ENCODE measurements at regions not wholly inside any gene's neighbourhood (a gene's known extent, or its start where the extent isn't known, plus 50 kb on each side); places are given as distances from the start of the nearest gene placed in this dataset.

DNA sequence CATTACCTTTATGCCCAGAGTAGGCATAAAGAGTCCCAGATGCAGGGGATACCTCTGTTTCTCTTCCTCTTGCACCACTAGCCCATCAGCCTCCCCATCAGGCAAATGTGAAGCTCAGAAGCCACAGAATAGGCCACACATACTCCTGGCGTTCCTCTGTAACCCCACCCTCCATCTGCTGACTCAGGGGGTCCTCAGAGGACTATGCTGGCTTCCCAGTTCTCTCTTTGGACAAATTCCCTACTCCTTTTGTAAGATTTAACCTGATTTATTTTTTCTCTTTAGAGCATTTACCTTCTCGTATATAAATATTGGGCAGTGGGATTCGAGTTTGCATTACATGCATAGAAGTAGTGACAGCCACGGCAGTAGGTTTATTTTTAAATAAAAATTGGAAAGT, 262.3 kb upstream of the CADM1 start:
- H3K27me3 ChIP-seq = no peaks in the 10 kb centered on the region
- H3K4me3 ChIP-seq = no peak overlapping the region
- H3K4me1 ChIP-seq = no peaks in the 10 kb centered on the region
- no peaks in the 10 kb centered on the region for H3K36me3 ChIP-seq
- TF ChIP-seq CTCF (IDR thresholded peaks at IDR 0.05) = no peak
- DNase-seq (ENCODE audit: low spot score in 2 of 2) = no peak
- intact Hi-C loops (cut with DNase I) = no loop called here
- no peaks in the 10 kb centered on the region for H3K9me3 ChIP-seq
- H3K27ac ChIP-seq = no peak overlapping the region

DNA sequence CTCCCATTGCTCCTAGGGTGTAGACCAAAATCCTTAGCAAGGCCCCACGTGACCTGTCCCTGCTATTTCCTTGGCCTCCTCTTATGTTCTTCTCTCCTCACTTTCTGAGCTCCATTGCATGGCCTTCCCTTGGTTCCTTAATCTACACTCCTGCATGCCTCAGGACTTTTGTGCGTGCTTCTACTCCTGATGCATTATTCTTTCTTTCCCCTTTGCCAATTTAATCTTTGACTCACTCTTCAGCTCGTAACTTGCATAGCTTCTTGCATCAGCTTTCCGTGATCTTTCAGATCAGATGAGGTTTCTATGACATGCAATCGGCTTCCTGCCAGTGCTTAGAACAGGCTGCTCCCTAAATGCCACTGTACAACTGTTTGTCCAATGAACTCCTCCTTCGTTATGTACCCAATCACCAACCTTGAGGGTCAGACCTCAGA, 261.6 kb upstream of the CADM1 start:
- intact Hi-C loops (cut with DNase I) = no loop called here
- H3K9me3 ChIP-seq = no peaks in the 10 kb centered on the region
- H3K27me3 ChIP-seq = no peaks in the 10 kb centered on the region
- H3K4me1 ChIP-seq = no peaks in the 10 kb centered on the region
- no peak overlapping the region for H3K4me3 ChIP-seq
- DNase-seq (ENCODE audit: low spot score in 2 of 2) = no peak
- no peak for TF ChIP-seq CTCF (IDR thresholded peaks at IDR 0.05)
- H3K36me3 ChIP-seq = no peaks in the 10 kb centered on the region
- H3K27ac ChIP-seq = no peak overlapping the region

GRCh38 chr11:115764176-115764575, 260.0 kb upstream of the CADM1 start:
- Histone ChIP-seq H3K9me3 (no peaks in the 10 kb centered on the region), H3K36me3 (no peaks in the 10 kb centered on the region), H3K4me3 (no peak overlapping the region), H3K4me1 (no peaks in the 10 kb centered on the region), H3K27ac (no peak overlapping the region), H3K27me3 (no peaks in the 10 kb centered on the region)
- intact Hi-C loops (cut with DNase I) = no loop called here
- TF ChIP-seq CTCF (IDR thresholded peaks at IDR 0.05) = no peak
- DNase-seq (ENCODE audit: low spot score in 2 of 2) = no peak

- Histone ChIP-seq H3K9me3 (no peaks in the 10 kb centered on the region), H3K4me1 (no peaks in the 10 kb centered on the region), H3K36me3 (no peaks in the 10 kb centered on the region), H3K27me3 (no peaks in the 10 kb centered on the region), H3K27ac (no peak overlapping the region), H3K4me3 (no peak overlapping the region)
- TF ChIP-seq CTCF (IDR thresholded peaks at IDR 0.05) = no peak
- intact Hi-C loops (cut with DNase I) = no loop called here
- no peak for DNase-seq (ENCODE audit: low spot score in 2 of 2)
Measured at GRCh38 chr11:115761817-115762216, 257.6 kb upstream of the CADM1 start.

DNA sequence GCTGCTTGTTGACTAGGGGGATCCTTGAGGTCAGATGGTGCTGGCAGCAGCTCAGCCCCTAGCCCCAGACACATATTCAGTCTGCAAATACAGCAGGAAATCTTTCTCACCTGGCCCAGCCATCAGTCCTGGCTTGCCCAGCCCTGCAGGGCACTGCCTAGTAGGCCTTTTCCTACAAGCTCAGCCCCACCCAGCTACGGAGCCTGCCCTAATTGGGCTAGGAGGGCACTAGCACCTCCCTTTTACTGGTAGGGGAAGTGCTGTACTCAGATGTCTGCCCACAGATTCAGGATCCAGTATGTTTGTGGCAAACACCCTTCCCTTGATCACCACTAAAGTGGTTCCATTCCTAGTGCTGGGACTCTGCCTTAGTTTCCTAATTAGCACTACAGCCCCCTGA, 257.1 kb upstream of the CADM1 start:
- no peak for DNase-seq (ENCODE audit: low spot score in 2 of 2)
- Histone ChIP-seq H3K27ac (no peak overlapping the region), H3K36me3 (no peaks in the 10 kb centered on the region), H3K9me3 (no peaks in the 10 kb centered on the region), H3K27me3 (no peaks in the 10 kb centered on the region), H3K4me1 (no peaks in the 10 kb centered on the region), H3K4me3 (no peak overlapping the region)
- intact Hi-C loops (cut with DNase I) = no loop called here
- TF ChIP-seq CTCF (IDR thresholded peaks at IDR 0.05) = no peak
